Testis (tissue), 2 donors: ENCODE measurements at regions not wholly inside any gene's neighbourhood (a gene's known extent, or its start where the extent isn't known, plus 50 kb on each side); places are given as distances from the start of the nearest gene placed in this dataset.

Experiments
- POLR2A ChIP-seq: fragments of 450-650 bp; IDR thresholded peaks from one replicate; pipeline ENCODE4 v1.6.1; 2017; ENCODE audit warnings: antibody characterized with exemption, mild to moderate bottlenecking, moderate library complexity
- TF ChIP-seq, protein P1 (sequence below), 3 experiments: fragments of 450-650 bp in 2 of 3; fragments of 200-600 bp in 1 of 3; sonication (generic) in 1 of 3; IDR thresholded peaks; one replicate each; pipeline ENCODE4 v1.5.1; 2016 to 2019; ENCODE audit warnings: antibody characterized with exemption in 3 of 3, mild to moderate bottlenecking in 2 of 3, moderate library complexity in 1 of 3

GRCh38 chr12:13377698-13378097 lies 181.2 kb downstream of the EMP1 start:
- TF ChIP-seq, protein P1, sequence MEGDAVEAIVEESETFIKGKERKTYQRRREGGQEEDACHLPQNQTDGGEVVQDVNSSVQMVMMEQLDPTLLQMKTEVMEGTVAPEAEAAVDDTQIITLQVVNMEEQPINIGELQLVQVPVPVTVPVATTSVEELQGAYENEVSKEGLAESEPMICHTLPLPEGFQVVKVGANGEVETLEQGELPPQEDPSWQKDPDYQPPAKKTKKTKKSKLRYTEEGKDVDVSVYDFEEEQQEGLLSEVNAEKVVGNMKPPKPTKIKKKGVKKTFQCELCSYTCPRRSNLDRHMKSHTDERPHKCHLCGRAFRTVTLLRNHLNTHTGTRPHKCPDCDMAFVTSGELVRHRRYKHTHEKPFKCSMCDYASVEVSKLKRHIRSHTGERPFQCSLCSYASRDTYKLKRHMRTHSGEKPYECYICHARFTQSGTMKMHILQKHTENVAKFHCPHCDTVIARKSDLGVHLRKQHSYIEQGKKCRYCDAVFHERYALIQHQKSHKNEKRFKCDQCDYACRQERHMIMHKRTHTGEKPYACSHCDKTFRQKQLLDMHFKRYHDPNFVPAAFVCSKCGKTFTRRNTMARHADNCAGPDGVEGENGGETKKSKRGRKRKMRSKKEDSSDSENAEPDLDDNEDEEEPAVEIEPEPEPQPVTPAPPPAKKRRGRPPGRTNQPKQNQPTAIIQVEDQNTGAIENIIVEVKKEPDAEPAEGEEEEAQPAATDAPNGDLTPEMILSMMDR (IDR thresholded peaks at IDR 0.05), result no peak
- no peak for TF ChIP-seq POLR2A
